CD4-positive, alpha-beta T cell treated with Interleukin-4 for 4 hours (primary cell): ENCODE measurements at regions not wholly inside any gene's neighbourhood (a gene's known extent, or its start where the extent isn't known, plus 50 kb on each side); places are given as distances from the start of the nearest gene placed in this dataset.

Experiments used
- DNase-seq: peaks from one replicate; pipeline ENCODE4 v3.0.0-alpha.2; 2020

DNA sequence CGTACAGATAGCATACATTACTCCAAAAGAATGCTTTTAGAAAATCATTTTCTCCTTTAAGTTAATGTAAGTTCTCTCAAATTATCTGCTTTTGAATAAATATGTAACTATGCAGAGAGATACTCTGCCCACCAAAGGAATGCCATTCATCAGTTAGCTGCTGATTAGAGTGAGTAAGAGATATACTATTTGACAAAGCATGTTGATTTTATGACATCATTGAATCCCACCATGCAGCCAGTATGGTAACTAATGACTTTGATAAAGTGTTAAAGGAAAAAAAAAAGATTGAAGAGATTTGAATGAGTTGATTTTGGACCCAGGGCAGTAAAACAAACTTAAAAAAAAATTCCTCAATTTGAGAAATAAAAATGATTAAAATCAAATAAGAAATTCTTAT, 521.5 kb downstream of the SLITRK6 start:
- no peak for DNase-seq

DNA sequence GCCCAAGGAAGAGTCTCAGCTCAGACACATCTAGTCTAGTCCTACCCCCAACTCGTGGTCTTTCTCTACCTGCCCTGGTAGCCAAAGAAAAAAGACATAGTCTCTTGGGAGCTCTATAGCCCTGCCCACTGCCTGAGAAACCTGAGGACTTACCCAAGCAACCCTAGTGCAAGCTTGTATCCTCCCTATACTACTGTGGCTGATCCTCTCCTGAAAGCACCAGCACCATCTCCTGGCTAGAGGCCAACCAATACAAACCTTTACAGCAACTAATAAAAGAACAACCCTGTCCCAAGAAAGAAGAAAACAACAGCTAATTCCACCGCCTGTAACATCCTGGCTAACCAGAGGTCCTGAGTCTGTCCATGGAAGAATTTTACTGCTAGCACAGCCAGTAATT, 532.4 kb downstream of the SLITRK6 start:
- no peak for DNase-seq

DNA sequence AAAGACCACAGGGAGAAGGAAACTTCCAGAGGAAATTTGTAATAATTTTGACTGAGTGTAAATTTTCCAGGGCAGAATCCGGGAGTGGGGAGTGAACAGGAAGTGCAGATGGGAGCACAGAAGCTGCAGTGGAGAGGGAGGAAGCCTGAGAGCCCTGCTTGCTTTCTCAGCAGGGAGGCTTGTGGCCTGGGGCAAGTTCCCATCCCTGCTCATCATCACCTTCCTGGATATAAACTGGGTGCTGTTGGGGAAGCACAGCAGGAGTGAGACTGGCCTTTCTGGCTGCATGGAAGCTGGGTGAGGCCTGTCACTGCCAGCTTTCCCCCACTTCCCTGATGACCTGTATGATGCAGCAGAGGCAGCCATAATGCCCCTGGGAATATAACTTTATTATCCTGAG, 532.9 kb downstream of the SLITRK6 start:
- no peak for DNase-seq

DNA sequence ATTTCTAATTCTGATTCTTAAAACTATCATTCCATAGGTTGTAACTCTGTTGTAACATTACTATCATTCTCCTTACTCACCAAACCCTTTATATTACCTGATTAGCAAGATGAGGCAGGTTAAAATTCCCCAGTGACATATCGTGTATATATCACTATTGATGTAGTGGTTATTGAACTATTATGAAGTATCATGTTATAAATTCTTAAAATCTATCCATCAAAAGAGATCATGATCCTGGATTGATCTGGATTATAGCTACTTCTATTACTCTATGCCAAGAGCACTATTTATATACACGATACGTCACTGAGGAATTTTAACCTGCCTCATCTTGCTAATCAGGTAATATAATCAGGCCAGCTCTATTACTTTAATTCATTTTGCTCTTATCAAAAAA, 533.9 kb downstream of the SLITRK6 start:
- no peak for DNase-seq

DNA sequence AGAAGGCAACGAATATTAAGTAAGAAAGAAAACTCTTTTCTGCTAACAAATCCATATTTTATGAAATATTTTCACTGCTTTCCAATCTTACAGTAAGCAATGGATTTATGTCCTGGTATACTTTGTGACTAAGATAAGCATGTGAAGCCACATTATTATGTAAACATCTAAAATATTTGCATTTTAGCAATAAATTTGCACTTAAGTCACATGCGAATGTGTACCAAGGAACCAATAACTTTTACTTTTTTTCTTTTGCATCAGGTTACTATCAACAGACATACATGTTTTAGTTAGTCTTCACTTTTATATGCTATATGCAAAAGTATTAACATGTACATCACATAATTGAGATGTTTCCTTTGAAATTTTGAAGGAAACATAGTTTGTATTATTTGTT, 536.7 kb downstream of the SLITRK6 start:
- DNase-seq: no peak

DNA sequence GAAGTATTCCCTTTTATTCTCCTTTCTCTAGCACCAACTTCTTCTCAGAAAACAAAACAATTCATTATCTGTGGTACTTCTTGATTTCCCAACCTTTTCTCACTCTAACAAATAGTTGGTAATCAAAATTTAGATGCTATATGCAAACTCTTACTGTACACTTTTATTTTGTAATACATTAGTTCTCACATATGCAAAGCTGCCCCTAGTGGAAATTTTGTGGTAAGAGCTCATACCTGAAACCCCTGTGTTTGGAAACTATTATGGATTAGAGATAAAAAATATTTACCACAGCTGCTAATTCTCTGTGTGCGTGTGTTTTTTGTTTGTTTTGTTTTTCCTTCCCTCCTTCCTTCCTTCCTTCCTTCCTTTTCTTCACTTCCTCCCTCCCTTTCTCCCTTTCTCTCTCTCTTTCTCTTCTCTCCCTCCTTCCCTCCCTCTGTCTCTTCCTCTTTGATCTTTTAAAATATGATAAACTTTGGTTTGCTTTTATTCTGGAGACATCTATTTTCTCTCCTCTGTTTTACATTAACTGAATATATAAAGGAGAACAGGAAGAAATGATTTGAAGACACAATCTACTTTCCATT, 537.4 kb downstream of the SLITRK6 start:
- no peak for DNase-seq

DNA sequence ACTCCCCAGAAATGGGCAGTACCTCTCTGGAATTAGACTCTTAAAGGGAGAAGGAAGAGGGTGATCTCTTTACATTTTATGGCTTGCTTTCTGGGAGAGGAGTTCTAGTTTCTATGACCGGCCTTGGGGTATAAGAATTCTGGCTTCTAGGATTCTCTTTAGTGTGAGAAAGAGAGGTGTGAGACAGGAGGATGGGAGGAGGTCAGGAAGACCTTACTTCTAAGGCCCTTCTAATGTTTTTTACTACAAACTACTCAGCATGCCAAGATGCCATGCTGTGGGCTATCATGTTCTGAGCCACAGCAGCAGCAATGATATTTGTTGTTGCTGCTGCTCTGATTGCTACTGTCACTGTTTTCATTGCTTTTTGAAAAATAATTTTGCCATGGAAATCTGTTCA, 538.3 kb downstream of the SLITRK6 start:
- no peak for DNase-seq

DNA sequence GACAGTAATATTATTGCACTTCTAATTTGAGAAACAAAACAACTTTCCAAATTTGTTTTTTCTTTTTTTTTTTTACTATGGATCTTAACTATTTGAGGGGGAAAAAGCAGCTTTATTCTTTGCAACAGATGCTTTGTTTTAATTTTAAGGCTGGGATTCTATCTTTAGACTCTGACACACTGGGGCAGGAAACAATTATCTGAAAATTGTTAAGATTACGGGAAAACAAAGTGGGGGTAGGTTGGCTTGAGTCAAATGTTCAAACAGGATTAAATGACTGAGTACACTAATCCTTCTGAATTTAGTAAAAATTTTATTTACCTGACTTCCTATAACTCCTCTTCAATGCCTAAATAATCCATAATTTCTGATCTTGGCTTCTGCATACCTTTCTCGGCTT, 543.2 kb downstream of the SLITRK6 start:
- no peak for DNase-seq

DNA sequence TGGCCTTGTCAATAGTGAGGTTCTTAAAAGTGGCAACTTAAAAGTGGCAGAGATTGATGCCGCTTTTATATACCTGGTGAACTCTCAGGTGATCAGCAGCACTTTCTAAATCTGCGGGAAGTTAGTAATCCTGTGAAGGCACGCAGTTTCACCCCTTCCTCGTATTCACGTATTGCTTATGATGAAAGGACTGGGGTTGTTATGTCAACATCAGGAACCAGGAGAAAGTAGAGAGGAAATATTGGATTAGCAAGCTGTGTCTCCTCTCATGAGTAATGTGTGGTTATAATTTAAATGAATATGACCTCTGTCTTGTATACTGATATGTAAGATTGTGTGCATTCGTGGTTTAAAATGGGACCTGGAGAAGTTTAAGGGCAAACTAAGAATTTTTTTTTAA, 544.6 kb downstream of the SLITRK6 start:
- no peak for DNase-seq

DNA sequence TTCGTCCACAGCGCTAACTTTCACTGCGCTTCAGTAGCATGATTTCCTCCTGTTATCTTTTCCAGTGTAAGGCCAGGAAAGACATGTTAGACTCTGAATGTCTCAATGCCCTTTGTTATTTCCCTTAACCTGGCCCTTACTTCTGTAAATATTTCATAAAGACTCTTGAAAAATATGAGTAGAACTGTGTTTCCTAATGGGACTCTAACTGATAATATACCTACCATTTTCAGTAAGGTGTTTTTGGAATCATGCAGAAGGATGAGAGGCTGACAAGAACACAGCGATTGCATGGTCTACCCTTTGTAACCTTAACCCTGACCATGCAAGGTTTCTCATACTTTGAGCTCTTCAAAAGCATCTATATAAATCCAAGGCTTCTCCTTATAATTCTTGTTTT, 550.1 kb downstream of the SLITRK6 start:
- DNase-seq: no peak

DNA sequence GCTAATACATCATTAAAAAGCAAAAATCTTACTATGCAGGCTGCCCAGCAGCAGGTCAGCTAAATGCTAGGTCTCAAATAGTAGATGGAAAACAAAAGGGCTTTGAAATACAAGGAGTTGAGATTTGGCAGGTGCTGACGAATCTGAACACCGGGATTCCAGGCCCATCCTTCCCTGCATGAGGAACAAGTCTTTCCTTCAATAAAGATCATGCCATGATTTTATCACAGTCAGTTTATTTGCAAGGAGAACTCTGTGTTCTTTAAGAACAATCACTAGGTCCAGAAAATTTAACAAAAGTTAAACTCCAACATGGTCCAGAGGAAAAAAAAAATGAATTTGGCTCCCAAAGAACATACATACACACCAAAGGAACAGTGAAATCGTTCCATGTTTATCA, 551.4 kb downstream of the SLITRK6 start:
- DNase-seq: no peak

DNA sequence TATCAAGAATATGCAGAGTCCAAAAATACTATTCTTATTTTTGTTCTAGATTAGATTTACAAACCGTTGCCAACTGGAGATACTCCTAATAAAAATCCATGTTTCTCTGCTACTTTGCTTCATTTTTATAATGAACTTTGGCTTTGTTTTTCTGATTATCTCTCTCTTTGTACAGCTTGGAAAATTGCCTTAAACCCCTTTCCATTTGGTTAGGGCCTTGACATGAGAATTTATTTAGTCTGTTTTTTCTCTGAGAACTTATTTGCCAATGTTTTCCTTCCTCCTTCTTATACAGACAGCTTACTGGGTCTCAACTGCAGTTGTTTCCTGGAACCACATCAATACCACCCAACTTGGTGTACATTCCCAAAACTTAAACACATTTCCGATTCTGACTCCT, 555.4 kb downstream of the SLITRK6 start:
- DNase-seq: no peak

DNA sequence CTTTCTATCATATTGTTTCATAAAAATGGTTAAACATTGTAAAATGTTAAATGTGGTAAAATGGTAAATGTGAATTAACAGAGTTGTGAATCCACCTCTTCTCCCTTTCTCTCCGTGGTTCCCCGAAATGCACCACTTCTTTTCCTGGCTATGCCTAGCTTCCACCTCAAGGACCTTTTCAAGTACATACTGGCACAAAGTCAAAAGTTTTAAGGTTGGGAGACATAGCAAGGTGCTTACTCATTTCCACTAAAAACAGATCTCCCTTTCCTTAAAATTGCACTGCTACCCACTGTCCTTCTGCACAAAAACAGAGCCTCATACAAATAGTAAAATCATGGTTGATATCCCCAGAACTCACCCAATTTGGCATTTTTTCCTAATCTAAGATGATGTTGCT, 558.2 kb downstream of the SLITRK6 start:
- no peak for DNase-seq

DNA sequence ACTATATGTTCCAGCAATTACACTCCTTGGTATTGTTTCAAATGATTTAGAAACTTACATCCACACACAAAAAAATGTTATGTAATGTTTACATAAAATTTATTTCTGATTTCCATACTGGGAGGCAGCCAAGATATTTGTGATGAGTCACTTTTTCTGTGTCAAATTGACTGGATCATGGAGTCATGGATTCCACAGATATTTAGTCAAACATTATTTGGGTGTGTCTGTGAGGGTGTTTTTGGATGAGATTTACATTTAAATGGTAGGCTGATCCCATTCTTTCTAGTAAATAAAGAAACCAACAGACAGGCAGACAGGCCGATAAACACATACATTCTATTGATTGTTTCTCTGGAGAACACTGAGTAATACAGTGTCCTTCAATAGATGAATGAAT, 562.8 kb downstream of the SLITRK6 start:
- DNase-seq: no peak

DNA sequence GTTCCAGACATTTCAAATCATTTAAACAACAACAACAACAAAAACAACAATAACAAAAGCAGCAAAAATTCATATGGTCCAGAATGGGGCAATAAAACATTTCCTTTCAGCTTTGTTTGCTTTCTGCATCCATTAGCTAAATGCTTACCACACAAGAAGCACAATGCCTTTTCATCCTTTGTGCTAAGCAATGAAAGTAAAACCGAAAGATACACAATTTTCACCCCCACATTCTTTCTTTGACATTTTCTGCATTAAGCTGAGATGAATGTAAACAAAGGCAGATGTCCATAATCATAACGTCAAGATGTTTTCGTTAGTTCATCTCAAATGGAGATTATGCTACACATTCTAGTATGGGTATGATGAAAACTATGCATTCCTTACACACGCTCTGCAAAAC, 568.5 kb downstream of the SLITRK6 start:
- DNase-seq: no peak

DNA sequence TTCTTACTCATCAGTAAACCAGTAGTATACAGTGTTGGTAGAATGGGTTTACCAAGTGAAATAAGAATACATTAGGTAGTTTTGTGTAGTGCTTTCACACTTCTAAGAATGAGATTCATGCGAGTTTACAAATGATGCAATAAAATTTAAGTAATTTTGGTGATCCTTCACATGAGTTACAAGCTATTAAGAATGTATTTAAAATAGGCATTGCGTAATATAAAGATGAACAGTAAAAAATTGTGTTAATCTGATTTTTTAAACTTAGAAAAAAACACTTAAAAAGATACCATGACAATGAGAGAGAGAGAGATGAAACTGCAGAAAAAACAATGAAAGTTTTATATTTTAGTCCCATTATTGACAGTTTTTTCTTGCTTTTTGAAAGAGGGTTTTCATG, 570.5 kb downstream of the SLITRK6 start:
- DNase-seq: no peak

DNA sequence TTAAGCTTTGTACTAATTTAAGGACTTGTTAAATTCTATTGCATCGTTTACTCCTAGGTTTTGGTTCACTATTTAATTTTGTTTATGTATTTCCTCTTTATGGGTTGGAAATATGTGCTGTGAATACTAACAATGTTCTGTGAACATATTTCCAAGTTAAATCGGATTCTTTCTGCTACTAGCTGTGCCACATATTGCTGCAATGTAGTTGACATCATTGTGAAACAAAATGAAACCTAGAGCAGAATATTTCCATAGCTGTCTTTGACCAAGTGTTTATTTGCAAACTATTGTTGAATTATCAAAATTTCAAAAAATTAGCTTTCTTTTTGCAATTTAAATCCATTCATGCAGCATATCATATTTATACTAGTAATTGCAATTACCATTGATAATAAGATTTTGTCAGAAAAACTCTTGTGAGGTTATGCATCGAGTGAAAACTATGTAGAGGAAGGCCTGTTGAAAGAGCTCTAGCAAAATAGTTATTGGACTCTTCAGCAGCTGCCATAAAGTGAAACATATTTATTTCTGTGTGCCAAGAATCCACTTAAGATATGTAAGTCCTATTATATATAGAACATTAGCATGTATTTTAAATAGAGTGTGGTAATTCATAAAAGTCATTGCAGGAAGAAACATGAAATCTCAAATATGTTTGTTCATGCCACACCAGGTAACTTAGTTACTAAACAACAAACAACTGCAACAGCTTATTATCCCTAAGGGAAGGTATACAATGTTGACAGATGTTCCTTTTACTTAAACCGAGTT, 575.1 kb downstream of the SLITRK6 start:
- no peak for DNase-seq

DNA sequence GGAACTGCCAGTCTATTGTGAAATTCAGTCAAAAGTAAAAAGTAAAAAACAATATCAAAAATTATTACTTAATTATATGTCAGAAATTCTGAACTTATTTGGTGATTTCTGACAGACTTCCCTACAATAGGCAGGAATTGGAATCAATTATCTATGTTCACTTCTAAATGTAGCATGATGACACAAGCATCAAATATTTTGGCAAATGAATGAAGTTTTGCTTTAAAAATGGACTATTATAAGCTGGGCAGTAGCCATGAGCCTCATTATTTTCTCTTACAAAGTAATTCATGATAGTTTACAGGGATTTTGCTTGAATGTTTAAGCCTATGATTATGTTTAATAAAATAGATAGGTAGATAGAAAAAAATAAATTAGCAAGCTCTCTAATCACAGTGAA, 582.6 kb downstream of the SLITRK6 start:
- DNase-seq: no peak

DNA sequence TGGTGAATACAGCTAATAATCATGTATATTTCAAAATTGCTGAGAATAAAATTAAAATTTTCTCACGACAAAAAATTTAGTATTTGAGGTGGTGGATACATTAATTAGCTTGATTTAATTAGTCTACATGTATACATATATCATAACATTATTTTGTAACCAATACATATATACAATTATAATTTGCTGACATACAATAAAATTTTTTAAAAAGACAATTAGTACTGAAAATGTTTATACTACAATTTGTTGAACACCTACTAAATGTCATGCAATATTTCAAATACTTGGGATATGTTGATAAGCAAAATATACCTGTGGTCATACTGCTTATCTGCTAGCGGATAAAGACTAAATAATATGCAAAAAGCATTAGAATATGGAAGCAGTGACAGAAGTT, 586.5 kb downstream of the SLITRK6 start:
- DNase-seq: no peak

DNA sequence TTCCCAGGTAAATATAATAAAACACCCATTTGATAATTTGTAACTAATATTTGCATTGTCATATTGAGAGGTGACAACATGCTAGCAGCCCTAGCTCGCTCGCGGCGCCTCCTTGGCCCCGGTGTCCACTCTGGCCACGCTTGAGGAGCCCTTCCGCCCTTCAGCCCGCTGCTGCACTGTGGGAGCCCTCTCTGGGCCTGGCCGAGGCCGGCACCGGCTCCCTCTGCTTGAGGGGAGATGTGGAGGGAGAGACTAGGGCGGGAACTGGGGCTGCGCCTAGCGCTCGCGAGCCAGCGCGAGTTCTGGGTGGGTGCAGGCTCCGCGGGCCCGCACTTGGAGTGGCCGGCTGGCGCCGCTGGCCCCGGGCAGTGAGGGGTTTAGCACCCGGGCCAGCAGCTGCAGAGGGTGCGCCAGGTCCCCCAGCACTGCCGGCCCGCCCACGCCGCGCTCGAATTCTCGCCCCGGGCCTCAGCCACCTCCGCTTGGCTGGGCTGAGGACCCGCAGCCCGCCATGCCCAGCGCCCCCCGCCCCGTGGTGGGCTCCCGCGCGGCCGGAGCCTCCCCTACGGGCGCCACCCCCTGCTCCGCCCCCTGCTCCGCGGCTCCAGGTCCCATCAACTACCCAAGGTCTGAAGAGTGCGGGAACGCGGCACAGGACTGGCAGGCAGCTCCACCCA, 594.4 kb downstream of the SLITRK6 start:
- no peak for DNase-seq

DNA sequence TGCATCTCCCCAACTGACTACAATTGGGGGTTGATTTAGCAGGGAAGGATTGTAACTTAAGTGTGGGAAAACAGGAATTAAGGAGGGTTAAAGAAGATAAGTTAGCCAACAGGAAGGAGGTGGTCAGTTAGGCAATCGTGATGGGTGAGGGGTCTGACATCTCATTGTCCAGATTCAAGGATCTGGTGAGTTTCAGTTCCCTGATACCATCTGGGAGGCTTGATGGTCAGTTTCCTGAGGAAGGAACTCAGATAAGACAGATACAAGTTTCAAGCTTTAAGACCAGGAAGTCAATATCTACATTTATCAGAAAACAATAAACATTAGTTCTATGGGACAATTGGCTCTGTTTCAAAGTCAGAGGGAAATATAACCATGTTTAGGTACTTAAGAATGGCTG, 601.8 kb downstream of the SLITRK6 start:
- no peak for DNase-seq

DNA sequence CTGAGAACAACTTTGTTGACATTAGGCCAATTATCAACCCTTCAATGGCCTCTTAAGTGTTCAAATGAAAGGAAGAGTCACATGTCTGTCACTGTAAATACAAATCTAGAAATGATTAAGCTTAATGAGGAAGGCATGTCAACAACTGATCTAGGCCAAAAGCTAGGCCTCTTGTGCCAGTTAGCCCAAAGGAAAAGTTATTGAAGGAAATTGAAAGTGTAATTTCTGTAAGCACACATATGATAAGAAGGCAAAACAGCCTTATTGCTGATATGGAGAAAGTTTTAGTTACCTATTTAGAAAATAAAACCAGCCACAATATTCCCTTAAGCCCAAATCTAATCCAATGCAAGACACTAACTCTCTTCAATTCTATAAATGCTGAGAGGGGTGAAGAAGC, 604.7 kb downstream of the SLITRK6 start:
- no peak for DNase-seq

DNA sequence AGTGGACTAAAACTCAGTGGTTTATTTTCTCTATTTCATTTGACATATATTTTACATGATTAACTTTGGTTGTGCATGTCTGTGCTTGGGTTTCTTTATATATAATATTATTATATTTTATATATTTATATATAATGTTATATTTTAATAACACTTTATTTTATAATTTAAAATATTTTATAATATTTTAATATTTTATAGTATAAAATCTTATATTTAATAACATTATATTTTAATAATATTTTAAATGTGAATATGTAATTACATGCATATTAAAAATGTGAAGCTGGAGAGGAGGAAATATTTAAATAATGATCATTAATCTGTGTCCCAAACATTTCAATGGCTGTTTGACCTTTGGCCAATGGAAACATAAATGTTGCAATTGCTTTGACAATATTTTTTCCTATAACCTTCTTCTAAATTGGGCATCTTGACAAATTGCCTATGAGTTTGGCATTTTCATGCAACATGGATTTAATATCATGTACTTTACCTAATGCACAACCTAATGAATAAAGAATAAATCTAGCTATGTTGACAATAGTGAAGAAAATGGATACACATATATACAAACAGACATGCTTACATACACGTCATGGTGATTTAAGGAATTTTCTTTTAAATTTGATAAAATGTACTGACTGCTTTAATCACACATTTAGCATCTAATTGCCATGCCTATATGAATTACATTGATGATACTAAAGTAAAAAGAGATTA, 607.1 kb downstream of the SLITRK6 start:
- no peak for DNase-seq
